ENCODE measurements at regions not wholly inside any gene's neighbourhood (a gene's known extent, or its start where the extent isn't known, plus 50 kb on each side); places are given as distances from the start of the nearest gene placed in this dataset.
A peak's percentile ranks its signal among the peaks of the same experiment; 100 is the strongest.
"Not testable (repeated sequence)": the region's sequence is repeated elsewhere in the genome, so short reads cannot be mapped to it uniquely, and the experiment has no call there.

- TF ChIP-seq CTCF (IDR thresholded peaks at IDR 0.05; ENCODE audit: insufficient read depth, missing control alignments): no peak
- FAIRE-seq: no peak
- no peak for DNase-seq (ENCODE audit: insufficient read length, low spot score)
Observed at GRCh38 chr11:81331611-81332235, 1401.9 kb downstream of the FAM181B start.

GRCh38 chr11:81331088-81331487 is 1402.6 kb downstream of the FAM181B start:
- TF ChIP-seq CTCF (IDR thresholded peaks at IDR 0.05; ENCODE audit: insufficient read depth, missing control alignments): no peak
- DNase-seq (ENCODE audit: insufficient read length, low spot score) (no peak), FAIRE-seq (no peak)

GRCh38 chr11:81303038-81303664 is 1430.5 kb downstream of the FAM181B start:
- DNase-seq (ENCODE audit: insufficient read length, low spot score) (no peak), FAIRE-seq (peak; percentile 6)

GRCh38 chr11:81301166-81301830 is 1432.4 kb downstream of the FAM181B start:
- no peak for TF ChIP-seq CTCF (IDR thresholded peaks at IDR 0.05; ENCODE audit: insufficient read depth, missing control alignments)
- no peak for DNase-seq (ENCODE audit: insufficient read length, low spot score)
- FAIRE-seq: no peak

More at GRCh38 chr11:81303038-81303664, 1430.5 kb downstream of the FAM181B start:
- TF ChIP-seq CTCF (IDR thresholded peaks at IDR 0.05; ENCODE audit: insufficient read depth, missing control alignments): no peak

- TF ChIP-seq CTCF (IDR thresholded peaks at IDR 0.05; ENCODE audit: insufficient read depth, missing control alignments): no peak
- FAIRE-seq: no peak
- DNase-seq (ENCODE audit: insufficient read length, low spot score): no peak
Observed at GRCh38 chr11:81286959-81287358, 1446.7 kb downstream of the FAM181B start.

- DNase-seq (ENCODE audit: insufficient read length, low spot score) (no peak), FAIRE-seq (no peak)
- TF ChIP-seq CTCF (IDR thresholded peaks at IDR 0.05; ENCODE audit: insufficient read depth, missing control alignments): no peak
Observed at GRCh38 chr11:81286550-81286949, 1447.1 kb downstream of the FAM181B start.

GRCh38 chr11:81280228-81280627 is 1453.4 kb downstream of the FAM181B start:
- FAIRE-seq: peak; percentile 11

More at GRCh38 chr11:81280228-81280627, 1453.4 kb downstream of the FAM181B start:
- not testable (repeated sequence) for DNase-seq (ENCODE audit: insufficient read length, low spot score)
